ENCODE measurements at regions not wholly inside any gene's neighbourhood (a gene's known extent, or its start where the extent isn't known, plus 50 kb on each side); places are given as distances from the start of the nearest gene placed in this dataset.

- Histone ChIP-seq H3K9me3 (ENCODE audit: low read length) (no peaks in the 10 kb centered on the region), H3K27ac (ENCODE audit: low read length) (peak overlapping the region; percentile 10; the same call in 1 of the 2 replicates), H2AFZ (ENCODE audit: low read length) (peak overlapping the region; percentile 31), H3K36me3 (ENCODE audit: low read depth, low read length) (no peaks in the 10 kb centered on the region), H3K4me2 (ENCODE audit: low read length) (peak overlapping the region; percentile 64), H3K79me2 (ENCODE audit: low read length) (no peaks in the 10 kb centered on the region), H4K20me1 (ENCODE audit: low read length) (no peaks in the 10 kb centered on the region), H3K9me2 (replicated peaks; ENCODE audit: low read length) (no peaks in the 10 kb centered on the region), H3K9ac (ENCODE audit: low read length) (no peak overlapping the region), H3K4me3 (ENCODE audit: low read length) (0 out of 2 replicates have a peak overlapping the region, but pooled peaks have one; percentile 4), H3K27me3 (ENCODE audit: low read length) (no peaks in the 10 kb centered on the region), H3K4me1 (ENCODE audit: insufficient read depth, low read length) (peaks cover 13% of the 10 kb centered on the region), H3F3A (ENCODE audit: low read length, unreplicated experiment) (no peaks in the 10 kb centered on the region)
- TF ChIP-seq EZH2 (IDR thresholded peaks at IDR 0.05; ENCODE audit: low read length, unreplicated experiment) = no peak
- TF ChIP-seq EZH2phosphoT487 (IDR thresholded peaks at IDR 0.05; ENCODE audit: borderline replicate concordance, low read length) = no peak
- no peak for TF ChIP-seq CTCF (conservative IDR thresholded peaks at IDR 0.05; ENCODE audit: low read depth, low read length)
- no TSS peak for BruUV-seq (replicated peaks)
- ATAC-seq (peak; percentile 100), DNase-seq (peak; percentile 80)
- ChIA-PET POLR2A (ENCODE audit: unreplicated experiment) (no interaction called here), CTCF (interaction anchor here (1.2 kb wide), 1 partner anchor 17 kb away, joined by 8 read pairs; no protein-coding TSS in a partner anchor)
- intact Hi-C loops (cut with micrococcal nuclease) = no loop called here
Observed at GRCh38 chr7:12475362-12476063, 71.8 kb upstream of the VWDE start.

GRCh38 chr7:12477620-12478019, 74.0 kb upstream of the VWDE start:
- no peak overlapping the region for H3K4me3 ChIP-seq (ENCODE audit: low read length)
- no peak for TF ChIP-seq EZH2 (IDR thresholded peaks at IDR 0.05; ENCODE audit: low read length, unreplicated experiment)
- H3F3A ChIP-seq (ENCODE audit: low read length, unreplicated experiment) = no peaks in the 10 kb centered on the region
- peaks cover 13% of the 10 kb centered on the region for H3K4me1 ChIP-seq (ENCODE audit: insufficient read depth, low read length)
- ChIA-PET POLR2A (ENCODE audit: unreplicated experiment) (no interaction called here), CTCF (no interaction called here)
- no peak overlapping the region for H3K4me2 ChIP-seq (ENCODE audit: low read length)
- no peak overlapping the region for H3K9ac ChIP-seq (ENCODE audit: low read length)
- intact Hi-C loops (cut with micrococcal nuclease) = no loop called here
- no peaks in the 10 kb centered on the region for H4K20me1 ChIP-seq (ENCODE audit: low read length)
- no peaks in the 10 kb centered on the region for H3K27me3 ChIP-seq (ENCODE audit: low read length)
- H3K9me3 ChIP-seq (ENCODE audit: low read length) = no peaks in the 10 kb centered on the region
- no peaks in the 10 kb centered on the region for H3K79me2 ChIP-seq (ENCODE audit: low read length)
- H3K36me3 ChIP-seq (ENCODE audit: low read depth, low read length) = no peaks in the 10 kb centered on the region
- H3K27ac ChIP-seq (ENCODE audit: low read length) = no peak overlapping the region
- no peak overlapping the region for H2AFZ ChIP-seq (ENCODE audit: low read length)
- BruUV-seq (replicated peaks) = no TSS peak
- DNase-seq (no peak), ATAC-seq (no peak)
- no peaks in the 10 kb centered on the region for H3K9me2 ChIP-seq (replicated peaks; ENCODE audit: low read length)

- POLR2A ChIA-PET (ENCODE audit: unreplicated experiment) = no interaction called here
- no peaks in the 10 kb centered on the region for H4K20me1 ChIP-seq (ENCODE audit: low read length)
- no peak for ATAC-seq
- no peaks in the 10 kb centered on the region for H3K27me3 ChIP-seq (ENCODE audit: low read length)
- no peaks in the 10 kb centered on the region for H3K79me2 ChIP-seq (ENCODE audit: low read length)
- peak overlapping the region; percentile 24; the same call in 1 of the 2 replicates for H3K4me2 ChIP-seq (ENCODE audit: low read length)
- H3K27ac ChIP-seq (ENCODE audit: low read length) = no peak overlapping the region
- no peak overlapping the region for H3K4me3 ChIP-seq (ENCODE audit: low read length)
- H2AFZ ChIP-seq (ENCODE audit: low read length) = 0 out of 2 replicates have a peak overlapping the region, but pooled peaks have one; percentile 54
- TF ChIP-seq EZH2 (IDR thresholded peaks at IDR 0.05; ENCODE audit: low read length, unreplicated experiment) (no peak), EZH2phosphoT487 (IDR thresholded peaks at IDR 0.05; ENCODE audit: borderline replicate concordance, low read length) (no peak), CTCF (conservative IDR thresholded peaks at IDR 0.05; ENCODE audit: low read depth, low read length) (no peak)
- no peak for DNase-seq
- no peak overlapping the region for H3K9ac ChIP-seq (ENCODE audit: low read length)
- no peaks in the 10 kb centered on the region for H3K36me3 ChIP-seq (ENCODE audit: low read depth, low read length)
- H3K4me1 ChIP-seq (ENCODE audit: insufficient read depth, low read length) = no peaks in the 10 kb centered on the region
- H3F3A ChIP-seq (ENCODE audit: low read length, unreplicated experiment) = no peaks in the 10 kb centered on the region
- no peaks in the 10 kb centered on the region for H3K9me2 ChIP-seq (replicated peaks; ENCODE audit: low read length)
- H3K9me3 ChIP-seq (ENCODE audit: low read length) = no peaks in the 10 kb centered on the region
- CTCF ChIA-PET = no interaction called here
- intact Hi-C loops (cut with micrococcal nuclease) = no loop called here
- no TSS peak for BruUV-seq (replicated peaks)
Observed at GRCh38 chr7:12481722-12482121, 78.1 kb upstream of the VWDE start.

All from PC-3 (cell line).